GM19025 (cell line): ENCODE measurements at regions not wholly inside any gene's neighbourhood (a gene's known extent, or its start where the extent isn't known, plus 50 kb on each side); places are given as distances from the start of the nearest gene placed in this dataset.
A peak's percentile ranks its signal among the peaks of the same experiment; 100 is the strongest.

Experiments
- ATAC-seq: cut with Tn5 transposase; IDR thresholded peaks from one replicate; pipeline ENCODE4 v1.9.1; 2021; ENCODE audit warnings: mild to moderate bottlenecking, low read depth, moderate library complexity; ENCODE audit not compliant: unreplicated experiment

GRCh38 chr3:9301091-9301490 is 51.6 kb upstream of the SRGAP3 start:
- ATAC-seq, result no peak

GRCh38 chr3:9301798-9302197 is 52.4 kb upstream of the SRGAP3 start:
- ATAC-seq, result no peak

GRCh38 chr3:9302425-9303181 is 53.2 kb upstream of the SRGAP3 start:
- ATAC-seq, result peak; percentile 84

- ATAC-seq, result no peak
These were observed 54.4 kb upstream of the THUMPD3 start for GRCh38 chr3:9308298-9308990.

- ATAC-seq, result no peak
These were observed 52.8 kb upstream of the THUMPD3 start for GRCh38 chr3:9310043-9310442.

GRCh38 chr3:9311228-9311627 is 51.6 kb upstream of the THUMPD3 start:
- ATAC-seq, result no peak
